ENCODE measurements at regions not wholly inside any gene's neighbourhood (a gene's known extent, or its start where the extent isn't known, plus 50 kb on each side); places are given as distances from the start of the nearest gene placed in this dataset.

DNA sequence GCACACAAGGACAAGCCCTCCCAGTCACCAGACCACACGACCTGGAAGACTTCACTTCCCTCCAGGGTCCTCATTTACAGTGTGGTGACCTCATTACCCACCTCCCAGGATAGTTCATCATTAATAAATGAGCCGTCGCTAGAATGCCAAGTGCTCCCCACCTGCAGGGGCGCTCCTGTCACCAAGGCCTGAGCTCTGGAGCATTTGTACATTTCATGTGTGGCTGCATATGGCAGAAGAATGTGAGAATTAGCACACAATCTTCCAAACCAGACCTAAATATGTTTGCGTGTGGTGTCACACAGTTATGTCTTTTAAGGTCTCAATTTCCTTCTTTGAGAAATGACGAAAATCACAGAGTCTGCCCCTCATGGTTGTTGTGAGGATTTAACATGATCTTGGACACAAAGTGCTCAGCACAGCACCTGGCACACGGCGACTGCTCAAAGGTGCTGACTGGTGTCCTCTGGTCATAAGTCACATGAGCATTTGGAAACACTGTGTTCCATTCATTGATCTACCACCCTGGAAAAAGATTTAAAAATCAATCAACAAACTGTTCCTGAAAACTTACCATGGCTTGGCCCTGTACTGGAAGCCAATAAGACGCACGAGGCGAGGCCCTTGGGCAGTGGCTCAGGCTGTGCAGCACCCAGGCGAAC lies 150.6 kb upstream of the SPACA7 start:
- H3F3A ChIP-seq (ENCODE audit: insufficient read depth, low read depth), result no peaks in the 10 kb centered on the region
- H2AFZ ChIP-seq, result no peak overlapping the region
- TF ChIP-seq EZH2 (IDR thresholded peaks at IDR 0.05; ENCODE audit: low read depth), result no peak
- TF ChIP-seq, protein P1, sequence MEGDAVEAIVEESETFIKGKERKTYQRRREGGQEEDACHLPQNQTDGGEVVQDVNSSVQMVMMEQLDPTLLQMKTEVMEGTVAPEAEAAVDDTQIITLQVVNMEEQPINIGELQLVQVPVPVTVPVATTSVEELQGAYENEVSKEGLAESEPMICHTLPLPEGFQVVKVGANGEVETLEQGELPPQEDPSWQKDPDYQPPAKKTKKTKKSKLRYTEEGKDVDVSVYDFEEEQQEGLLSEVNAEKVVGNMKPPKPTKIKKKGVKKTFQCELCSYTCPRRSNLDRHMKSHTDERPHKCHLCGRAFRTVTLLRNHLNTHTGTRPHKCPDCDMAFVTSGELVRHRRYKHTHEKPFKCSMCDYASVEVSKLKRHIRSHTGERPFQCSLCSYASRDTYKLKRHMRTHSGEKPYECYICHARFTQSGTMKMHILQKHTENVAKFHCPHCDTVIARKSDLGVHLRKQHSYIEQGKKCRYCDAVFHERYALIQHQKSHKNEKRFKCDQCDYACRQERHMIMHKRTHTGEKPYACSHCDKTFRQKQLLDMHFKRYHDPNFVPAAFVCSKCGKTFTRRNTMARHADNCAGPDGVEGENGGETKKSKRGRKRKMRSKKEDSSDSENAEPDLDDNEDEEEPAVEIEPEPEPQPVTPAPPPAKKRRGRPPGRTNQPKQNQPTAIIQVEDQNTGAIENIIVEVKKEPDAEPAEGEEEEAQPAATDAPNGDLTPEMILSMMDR (conservative IDR thresholded peaks at IDR 0.05), result no peak; the same call in 1 of the 2 replicates
- ChIA-PET POLR2A (ENCODE audit: unreplicated experiment) (no interaction called here), CTCF (interaction anchor here (0.6 kb wide), 1 partner anchor 734 kb away, joined by 3 read pairs; no protein-coding TSS in a partner anchor)
- intact Hi-C loops (cut with micrococcal nuclease; ENCODE audit: unreplicated experiment), result no loop called here
- no peak overlapping the region for H3K27ac ChIP-seq
- no peaks in the 10 kb centered on the region for H3K79me2 ChIP-seq (ENCODE audit: low read depth)
- H3K27me3 ChIP-seq (ENCODE audit: insufficient read depth, low read depth), result peaks cover 91% of the 10 kb centered on the region
- no peak overlapping the region for H3K4me2 ChIP-seq
- no peaks in the 10 kb centered on the region for H3K9me3 ChIP-seq (ENCODE audit: insufficient read depth, low read depth)
- no peaks in the 10 kb centered on the region for H3K4me1 ChIP-seq (replicated peaks; ENCODE audit: insufficient read depth)
- H3K9me2 ChIP-seq (ENCODE audit: insufficient read depth), result no peaks in the 10 kb centered on the region
- H3K4me3 ChIP-seq, result no peak overlapping the region
- H3K36me3 ChIP-seq (ENCODE audit: low read depth), result no peaks in the 10 kb centered on the region
- BruUV-seq (replicated peaks), result no TSS peak
- DNase-seq, result no peak
- H4K20me1 ChIP-seq (ENCODE audit: insufficient read depth), result no peaks in the 10 kb centered on the region

DNA sequence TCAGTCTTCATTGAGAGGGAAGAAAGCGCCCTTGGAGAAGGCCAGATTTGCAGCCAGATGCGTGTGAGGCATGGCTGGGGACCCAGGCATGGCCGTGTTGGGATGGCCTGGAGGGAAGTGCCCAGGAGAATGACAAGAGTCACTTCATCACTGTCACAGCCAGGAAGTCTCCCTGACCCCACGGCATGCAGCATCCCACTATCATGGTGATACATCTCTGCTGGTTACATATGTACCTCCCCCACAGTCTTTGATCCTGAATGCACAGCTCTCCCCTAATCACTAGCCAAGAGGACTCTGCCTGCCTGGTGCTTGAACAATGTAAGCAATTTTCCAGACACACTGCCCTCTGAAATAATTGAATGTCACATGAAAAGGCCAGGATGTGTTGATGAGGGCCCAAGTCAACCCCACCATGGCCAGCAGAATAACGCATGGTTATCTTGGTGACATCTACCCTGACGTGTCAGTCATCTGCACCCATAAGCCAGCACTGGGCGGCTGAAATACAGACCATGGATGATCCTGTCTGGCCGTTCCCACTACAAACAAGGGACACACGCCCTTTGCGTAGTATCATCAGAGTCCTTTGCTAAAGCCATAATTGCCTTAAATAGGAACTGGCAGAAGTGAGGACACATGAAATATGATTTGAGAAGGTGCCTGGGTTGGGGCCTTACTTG lies 149.7 kb upstream of the SPACA7 start:
- intact Hi-C loops (cut with micrococcal nuclease; ENCODE audit: unreplicated experiment), result no loop called here
- DNase-seq, result no peak
- no peaks in the 10 kb centered on the region for H3K79me2 ChIP-seq (ENCODE audit: low read depth)
- no TSS peak for BruUV-seq (replicated peaks)
- no peaks in the 10 kb centered on the region for H3K9me2 ChIP-seq (ENCODE audit: insufficient read depth)
- no peak overlapping the region for H2AFZ ChIP-seq
- no peak overlapping the region for H3K27ac ChIP-seq
- H3K4me1 ChIP-seq (replicated peaks; ENCODE audit: insufficient read depth), result no peaks in the 10 kb centered on the region
- H3K27me3 ChIP-seq (ENCODE audit: insufficient read depth, low read depth), result peaks cover 92% of the 10 kb centered on the region
- H3K9me3 ChIP-seq (ENCODE audit: insufficient read depth, low read depth), result no peaks in the 10 kb centered on the region
- no peak overlapping the region for H3K4me3 ChIP-seq
- ChIA-PET POLR2A (ENCODE audit: unreplicated experiment) (no interaction called here), CTCF (no interaction called here)
- H3K36me3 ChIP-seq (ENCODE audit: low read depth), result no peaks in the 10 kb centered on the region
- H3K4me2 ChIP-seq, result no peak overlapping the region
- no peaks in the 10 kb centered on the region for H4K20me1 ChIP-seq (ENCODE audit: insufficient read depth)
- no peak for TF ChIP-seq EZH2 (IDR thresholded peaks at IDR 0.05; ENCODE audit: low read depth)
- TF ChIP-seq, protein P1 (conservative IDR thresholded peaks at IDR 0.05), result no peak
- no peaks in the 10 kb centered on the region for H3F3A ChIP-seq (ENCODE audit: insufficient read depth, low read depth)

DNA sequence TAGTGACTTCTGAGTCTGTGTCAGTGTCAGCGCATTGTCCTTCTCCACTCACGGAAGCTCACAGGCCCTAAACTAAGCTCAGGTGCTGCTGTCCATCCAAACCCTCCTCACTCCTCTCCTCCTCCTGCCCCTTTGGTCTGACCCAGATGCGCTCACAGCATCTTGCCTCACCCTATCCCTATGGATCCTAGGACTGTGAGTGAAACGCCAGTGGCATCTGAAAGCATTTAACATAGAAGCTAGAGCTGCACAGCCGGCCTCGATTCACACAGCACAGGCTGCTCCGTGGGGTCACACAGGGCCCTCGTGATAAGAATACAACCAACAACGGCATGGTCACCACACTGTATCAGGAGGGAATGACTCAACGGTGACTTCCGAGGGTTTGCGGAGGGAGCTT lies 149.1 kb upstream of the SPACA7 start:
- Histone ChIP-seq H3K4me1 (replicated peaks; ENCODE audit: insufficient read depth) (no peaks in the 10 kb centered on the region), H3K27me3 (ENCODE audit: insufficient read depth, low read depth) (peaks cover 97% of the 10 kb centered on the region), H3K4me3 (no peak overlapping the region), H3K79me2 (ENCODE audit: low read depth) (no peaks in the 10 kb centered on the region), H3K4me2 (no peak overlapping the region), H2AFZ (no peak overlapping the region), H3K27ac (no peak overlapping the region), H3K36me3 (ENCODE audit: low read depth) (no peaks in the 10 kb centered on the region), H3K9me2 (ENCODE audit: insufficient read depth) (no peaks in the 10 kb centered on the region), H4K20me1 (ENCODE audit: insufficient read depth) (no peaks in the 10 kb centered on the region), H3F3A (ENCODE audit: insufficient read depth, low read depth) (no peaks in the 10 kb centered on the region), H3K9me3 (ENCODE audit: insufficient read depth, low read depth) (no peaks in the 10 kb centered on the region)
- no peak for TF ChIP-seq EZH2 (IDR thresholded peaks at IDR 0.05; ENCODE audit: low read depth)
- TF ChIP-seq, protein P1 (conservative IDR thresholded peaks at IDR 0.05), result no peak
- no TSS peak for BruUV-seq (replicated peaks)
- ChIA-PET POLR2A (ENCODE audit: unreplicated experiment) (interaction anchor here (0.6 kb wide), 1 partner anchor 674 kb away, joined by 5 read pairs; no protein-coding TSS in a partner anchor), CTCF (no interaction called here)
- intact Hi-C loops (cut with micrococcal nuclease; ENCODE audit: unreplicated experiment), result no loop called here
- no peak for DNase-seq

Measured in PC-9 (cell line).